ENCODE measurements at regions not wholly inside any gene's neighbourhood (a gene's known extent, or its start where the extent isn't known, plus 50 kb on each side); places are given as distances from the start of the nearest gene placed in this dataset.

- DNase-seq: no peak
These were observed 282.0 kb upstream of the PPFIA2 start for GRCh38 chr12:82040987-82041743.

- DNase-seq: no peak
These were observed 275.6 kb upstream of the PPFIA2 start for GRCh38 chr12:82034769-82035168.

GRCh38 chr12:82029936-82030335 lies 270.8 kb upstream of the PPFIA2 start:
- no peak for DNase-seq

- no peak for DNase-seq
These were observed 269.6 kb upstream of the PPFIA2 start for GRCh38 chr12:82028772-82029171.

GRCh38 chr12:82027612-82028011 lies 268.5 kb upstream of the PPFIA2 start:
- DNase-seq: no peak

GRCh38 chr12:82025462-82025861 lies 266.3 kb upstream of the PPFIA2 start:
- no peak for DNase-seq

- no peak for DNase-seq
These were observed 260.4 kb upstream of the PPFIA2 start for GRCh38 chr12:82019533-82019932.

- DNase-seq: no peak
These were observed 256.6 kb upstream of the PPFIA2 start for GRCh38 chr12:82015623-82016347.

GRCh38 chr12:82012176-82012575 lies 253.0 kb upstream of the PPFIA2 start:
- no peak for DNase-seq

- DNase-seq: no peak
These were observed 250.4 kb upstream of the PPFIA2 start for GRCh38 chr12:82009524-82009923.

- no peak for DNase-seq
These were observed 249.1 kb upstream of the PPFIA2 start for GRCh38 chr12:82008251-82008650.

GRCh38 chr12:81998761-81999378 lies 239.7 kb upstream of the PPFIA2 start:
- DNase-seq: no peak

GRCh38 chr12:81992461-81992860 lies 233.3 kb upstream of the PPFIA2 start:
- DNase-seq: peak in 1 of 56 donors; percentile 3

GRCh38 chr12:81991868-81992267 lies 232.7 kb upstream of the PPFIA2 start:
- no peak for DNase-seq

- no peak for DNase-seq
These were observed 229.2 kb upstream of the PPFIA2 start for GRCh38 chr12:81988362-81988761.

- DNase-seq: no peak
These were observed 228.2 kb upstream of the PPFIA2 start for GRCh38 chr12:81987371-81987770.

- no peak for DNase-seq
These were observed 217.5 kb upstream of the PPFIA2 start for GRCh38 chr12:81976661-81977060.

- no peak for DNase-seq
These were observed 215.6 kb upstream of the PPFIA2 start for GRCh38 chr12:81974762-81975161.

GRCh38 chr12:81968421-81968820 lies 209.3 kb upstream of the PPFIA2 start:
- no peak for DNase-seq

- no peak for DNase-seq
These were observed 204.5 kb upstream of the PPFIA2 start for GRCh38 chr12:81963636-81964035.

- no peak for DNase-seq
These were observed 203.9 kb upstream of the PPFIA2 start for GRCh38 chr12:81963026-81963425.

GRCh38 chr12:81962126-81962856 lies 203.1 kb upstream of the PPFIA2 start:
- no peak for DNase-seq
